Central memory CD8-positive, alpha-beta T cell (primary cell): ENCODE measurements at regions not wholly inside any gene's neighbourhood (a gene's known extent, or its start where the extent isn't known, plus 50 kb on each side); places are given as distances from the start of the nearest gene placed in this dataset.
A peak's percentile ranks its signal among the peaks of the same experiment; 100 is the strongest.

Experiments
- ATAC-seq: fragments of 150-1000 bp; cut with Tn5 transposase; replicated peaks from 2 replicates; pipeline ENCODE4 v1.10.0; 2022; ENCODE audit warnings: mild to moderate bottlenecking, moderate FRiP score, moderate number of reproducible peaks; ENCODE audit not compliant: poor library complexity, severe bottlenecking; ENCODE audit errors: extremely low read depth
- DNase-seq, 2 donors: peaks; one replicate each; pipeline ENCODE4 v3.0.0; 2021; ENCODE audit warnings: low spot score in 2 of 2
- H3K27ac Mint-ChIP-seq: one replicate; pipeline ENCODE4 v1.8.0; 2022; ENCODE audit warnings: low read depth, mild to moderate bottlenecking, moderate library complexity, mixed read lengths
- H3K27me3 Mint-ChIP-seq: one replicate; pipeline ENCODE4 v1.8.0; 2022; ENCODE audit warnings: mixed read lengths
- H3K36me3 Mint-ChIP-seq: one replicate; pipeline ENCODE4 v1.8.0; 2022; ENCODE audit warnings: mild to moderate bottlenecking, moderate library complexity, mixed read lengths; ENCODE audit not compliant: insufficient read depth
- H3K4me1 Mint-ChIP-seq: one replicate; pipeline ENCODE4 v1.8.0; 2022; ENCODE audit warnings: mixed read lengths
- H3K4me3 Mint-ChIP-seq: one replicate; pipeline ENCODE4 v1.8.0; 2022; ENCODE audit warnings: mild to moderate bottlenecking, moderate library complexity, mixed read lengths
- H3K9me3 Mint-ChIP-seq: one replicate; pipeline ENCODE4 v1.8.0; 2022; ENCODE audit warnings: mixed read lengths

- Mint-ChIP-seq H3K9me3 (no peaks in the 10 kb centered on the region), H3K4me1 (peaks cover 7% of the 10 kb centered on the region), H3K4me3 (no peak overlapping the region), H3K27ac (no peak overlapping the region), H3K27me3 (peaks cover 18% of the 10 kb centered on the region), H3K36me3 (no peaks in the 10 kb centered on the region)
- ATAC-seq, result no peak
- DNase-seq, result no peak
Observed at GRCh38 chr15:63434576-63435186, 53.0 kb upstream of the CA12 start.

GRCh38 chr15:63435204-63435820 is 53.7 kb upstream of the CA12 start:
- Mint-ChIP-seq H3K4me1 (peaks cover 7% of the 10 kb centered on the region), H3K27ac (no peak overlapping the region), H3K4me3 (no peak overlapping the region), H3K36me3 (no peaks in the 10 kb centered on the region), H3K27me3 (peaks cover 18% of the 10 kb centered on the region), H3K9me3 (no peaks in the 10 kb centered on the region)
- ATAC-seq (no peak), DNase-seq (no peak)

GRCh38 chr15:63436341-63436740 is 54.7 kb upstream of the CA12 start:
- ATAC-seq (no peak), DNase-seq (no peak)
- no peaks in the 10 kb centered on the region for H3K9me3 Mint-ChIP-seq
- peak overlapping the region; percentile 74 for H3K27ac Mint-ChIP-seq
- no peaks in the 10 kb centered on the region for H3K36me3 Mint-ChIP-seq
- H3K27me3 Mint-ChIP-seq, result peaks cover 18% of the 10 kb centered on the region
- peaks cover 7% of the 10 kb centered on the region for H3K4me1 Mint-ChIP-seq
- no peak overlapping the region for H3K4me3 Mint-ChIP-seq

- Mint-ChIP-seq H3K27ac (peak overlapping the region; percentile 74), H3K9me3 (no peaks in the 10 kb centered on the region), H3K36me3 (no peaks in the 10 kb centered on the region), H3K4me3 (no peak overlapping the region), H3K4me1 (peaks cover 7% of the 10 kb centered on the region), H3K27me3 (peaks cover 24% of the 10 kb centered on the region)
- no peak for ATAC-seq
- DNase-seq, result peak; percentile 21 to 34
Observed at GRCh38 chr15:63436872-63437375, 55.3 kb upstream of the CA12 start.

- no peak overlapping the region for H3K27ac Mint-ChIP-seq
- H3K4me1 Mint-ChIP-seq, result peaks cover 7% of the 10 kb centered on the region
- DNase-seq, result no peak
- peaks cover 32% of the 10 kb centered on the region for H3K27me3 Mint-ChIP-seq
- no peak for ATAC-seq
- H3K9me3 Mint-ChIP-seq, result no peaks in the 10 kb centered on the region
- no peaks in the 10 kb centered on the region for H3K36me3 Mint-ChIP-seq
- H3K4me3 Mint-ChIP-seq, result no peak overlapping the region
Observed at GRCh38 chr15:63439536-63440264, 58.1 kb upstream of the CA12 start.

GRCh38 chr15:63440265-63440648 is 58.6 kb upstream of the CA12 start:
- peaks cover 7% of the 10 kb centered on the region for H3K4me1 Mint-ChIP-seq
- H3K4me3 Mint-ChIP-seq, result no peak overlapping the region
- no peak overlapping the region for H3K27ac Mint-ChIP-seq
- H3K27me3 Mint-ChIP-seq, result peaks cover 32% of the 10 kb centered on the region
- no peaks in the 10 kb centered on the region for H3K9me3 Mint-ChIP-seq
- no peaks in the 10 kb centered on the region for H3K36me3 Mint-ChIP-seq
- ATAC-seq (no peak), DNase-seq (no peak)

GRCh38 chr15:63440756-63441155 is 59.1 kb upstream of the CA12 start:
- no peak overlapping the region for H3K4me3 Mint-ChIP-seq
- ATAC-seq (peak; percentile 19), DNase-seq (no peak)
- H3K9me3 Mint-ChIP-seq, result no peaks in the 10 kb centered on the region
- H3K27me3 Mint-ChIP-seq, result peaks cover 32% of the 10 kb centered on the region
- H3K27ac Mint-ChIP-seq, result no peak overlapping the region
- H3K4me1 Mint-ChIP-seq, result peaks cover 7% of the 10 kb centered on the region
- H3K36me3 Mint-ChIP-seq, result no peaks in the 10 kb centered on the region

GRCh38 chr15:63441266-63441665 is 59.6 kb upstream of the CA12 start:
- no peak overlapping the region for H3K4me3 Mint-ChIP-seq
- H3K9me3 Mint-ChIP-seq, result no peaks in the 10 kb centered on the region
- no peaks in the 10 kb centered on the region for H3K36me3 Mint-ChIP-seq
- ATAC-seq, result no peak
- no peak overlapping the region for H3K27ac Mint-ChIP-seq
- no peak for DNase-seq
- H3K4me1 Mint-ChIP-seq, result peaks cover 7% of the 10 kb centered on the region
- peaks cover 32% of the 10 kb centered on the region for H3K27me3 Mint-ChIP-seq

GRCh38 chr15:63442080-63442479 is 60.4 kb upstream of the CA12 start:
- no peaks in the 10 kb centered on the region for H3K9me3 Mint-ChIP-seq
- peaks cover under 1% of the 10 kb centered on the region for H3K4me1 Mint-ChIP-seq
- DNase-seq, result no peak
- no peak overlapping the region for H3K4me3 Mint-ChIP-seq
- no peak for ATAC-seq
- H3K27me3 Mint-ChIP-seq, result peaks cover 24% of the 10 kb centered on the region
- H3K36me3 Mint-ChIP-seq, result no peaks in the 10 kb centered on the region
- H3K27ac Mint-ChIP-seq, result no peak overlapping the region

- Mint-ChIP-seq H3K36me3 (no peaks in the 10 kb centered on the region), H3K9me3 (no peaks in the 10 kb centered on the region), H3K27ac (no peak overlapping the region), H3K27me3 (peaks cover 14% of the 10 kb centered on the region), H3K4me3 (no peak overlapping the region), H3K4me1 (no peaks in the 10 kb centered on the region)
- ATAC-seq, result no peak
- no peak for DNase-seq
Observed at GRCh38 chr15:63444611-63445010, 59.8 kb upstream of the USP3 start.

- no peaks in the 10 kb centered on the region for H3K36me3 Mint-ChIP-seq
- H3K27ac Mint-ChIP-seq, result no peak overlapping the region
- peaks cover 14% of the 10 kb centered on the region for H3K27me3 Mint-ChIP-seq
- no peak overlapping the region for H3K4me3 Mint-ChIP-seq
- no peaks in the 10 kb centered on the region for H3K9me3 Mint-ChIP-seq
- H3K4me1 Mint-ChIP-seq, result no peaks in the 10 kb centered on the region
- peak in 1 of 2 donors; percentile 14 for DNase-seq
- ATAC-seq, result peak; percentile 78
Observed at GRCh38 chr15:63446255-63446654, 58.1 kb upstream of the USP3 start.

- Mint-ChIP-seq H3K27ac (no peak overlapping the region), H3K4me3 (no peak overlapping the region), H3K27me3 (peaks cover 5% of the 10 kb centered on the region), H3K4me1 (no peaks in the 10 kb centered on the region), H3K9me3 (no peaks in the 10 kb centered on the region), H3K36me3 (no peaks in the 10 kb centered on the region)
- ATAC-seq (no peak), DNase-seq (no peak)
Observed at GRCh38 chr15:63447017-63447676, 57.2 kb upstream of the USP3 start.
